ENCODE measurements at regions not wholly inside any gene's neighbourhood (a gene's known extent, or its start where the extent isn't known, plus 50 kb on each side); places are given as distances from the start of the nearest gene placed in this dataset.

DNA sequence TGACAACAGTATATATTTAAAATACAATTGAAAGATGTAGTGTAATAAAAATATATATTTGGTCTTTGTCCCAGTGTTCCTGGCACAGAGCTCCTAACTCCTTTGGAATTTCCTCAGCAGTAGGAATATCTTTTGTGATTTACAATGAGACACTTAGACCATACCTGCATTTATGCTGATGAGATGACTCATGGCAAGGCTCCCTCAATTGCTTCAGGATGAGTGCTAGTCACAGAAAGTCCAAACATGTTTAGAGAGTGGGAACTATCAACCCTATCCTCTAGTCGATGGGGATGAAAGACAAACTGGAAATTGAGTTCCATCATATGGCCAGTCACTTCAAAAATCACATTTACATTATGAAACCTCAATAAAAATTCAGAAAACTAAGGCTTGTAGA is 588.3 kb upstream of the LMCD1 start:
- DNase-seq, result no peak

DNA sequence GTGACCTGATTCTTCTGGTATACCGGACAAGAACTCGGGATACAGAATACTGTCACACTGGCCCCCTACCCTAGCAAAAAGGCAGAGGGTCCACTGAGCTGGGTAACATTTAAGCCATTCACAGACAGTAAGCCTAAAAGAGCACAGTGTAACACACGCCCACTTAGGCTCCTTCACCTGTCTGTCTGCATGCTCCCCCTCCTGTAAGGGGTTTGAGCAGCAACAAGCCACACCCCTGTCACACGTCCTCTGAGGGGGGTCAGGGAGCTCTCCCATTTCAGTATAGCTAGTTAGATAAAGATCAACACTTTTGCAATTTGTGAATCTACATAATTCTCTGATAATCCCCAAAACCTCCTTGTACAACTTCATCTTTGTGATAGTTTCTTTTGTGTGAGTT is 586.3 kb upstream of the LMCD1 start:
- DNase-seq, result no peak

DNA sequence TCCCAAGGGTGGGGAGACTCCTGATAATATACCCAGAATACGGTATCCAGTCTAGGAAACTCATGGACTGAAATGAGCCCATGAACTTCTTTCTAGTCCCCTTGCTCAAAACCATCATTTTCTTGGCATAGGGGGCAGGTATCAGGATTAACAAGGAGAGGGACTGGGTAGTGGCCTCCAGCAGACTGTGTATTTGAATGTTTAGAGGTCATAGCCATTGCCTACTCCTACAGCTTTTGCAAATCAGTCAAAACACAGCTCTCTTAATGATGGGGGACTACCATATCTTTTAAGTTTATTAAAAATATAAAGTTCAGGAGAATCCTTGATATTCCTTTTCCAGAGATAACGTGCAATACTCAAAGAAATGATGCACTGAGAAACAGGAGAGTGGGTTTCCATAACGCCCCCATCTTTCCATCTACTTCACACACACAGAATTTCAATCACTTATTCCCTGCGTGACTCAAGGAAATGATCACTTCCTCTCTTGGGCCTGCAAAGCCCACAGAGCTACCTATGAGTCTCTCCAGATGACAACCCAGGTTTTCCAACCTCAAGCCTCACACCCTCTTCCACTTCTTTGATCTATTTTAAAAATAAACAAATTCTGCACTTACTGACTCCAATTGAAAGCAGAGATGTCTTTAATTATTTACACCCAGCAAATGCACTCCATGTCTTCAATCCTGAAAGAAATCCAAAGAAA is 584.0 kb upstream of the LMCD1 start:
- no peak for DNase-seq

DNA sequence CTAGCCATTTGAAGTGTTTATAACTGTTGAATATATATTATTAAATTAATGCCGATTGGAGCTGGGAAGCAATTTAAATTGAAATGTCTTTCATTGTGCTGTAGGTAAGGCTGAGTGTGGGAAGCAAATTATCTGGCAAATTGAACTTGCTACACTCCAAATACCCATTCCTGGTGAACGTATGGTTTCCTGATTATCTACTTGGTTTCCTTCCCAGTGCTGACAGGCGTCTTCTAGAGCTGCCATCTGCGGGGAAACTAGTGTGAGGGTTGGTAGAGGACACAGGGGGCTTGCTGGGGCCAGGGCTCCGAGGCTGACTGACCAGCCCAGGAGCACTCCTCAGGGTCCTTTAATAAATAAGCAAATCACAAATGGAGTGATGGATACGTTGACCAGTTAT is 581.4 kb upstream of the LMCD1 start:
- no peak for DNase-seq

DNA sequence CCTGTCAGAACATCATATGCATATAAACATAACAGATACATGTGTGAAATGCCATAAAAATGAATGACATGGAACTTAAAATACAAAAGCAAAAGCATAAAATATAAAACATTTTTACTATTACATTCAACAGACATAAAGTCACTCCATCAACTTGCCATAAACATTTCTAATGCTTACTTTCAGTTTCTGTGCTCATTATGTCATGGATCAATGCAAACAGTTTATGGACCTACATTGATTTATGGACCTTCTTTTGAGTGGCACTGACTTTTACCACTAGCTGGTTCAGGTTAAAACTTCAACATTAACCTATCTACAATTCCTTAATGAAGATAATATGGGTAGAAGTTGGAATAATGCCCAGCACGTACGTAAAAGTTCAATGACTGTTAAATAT is 577.4 kb upstream of the LMCD1 start:
- no peak for DNase-seq

DNA sequence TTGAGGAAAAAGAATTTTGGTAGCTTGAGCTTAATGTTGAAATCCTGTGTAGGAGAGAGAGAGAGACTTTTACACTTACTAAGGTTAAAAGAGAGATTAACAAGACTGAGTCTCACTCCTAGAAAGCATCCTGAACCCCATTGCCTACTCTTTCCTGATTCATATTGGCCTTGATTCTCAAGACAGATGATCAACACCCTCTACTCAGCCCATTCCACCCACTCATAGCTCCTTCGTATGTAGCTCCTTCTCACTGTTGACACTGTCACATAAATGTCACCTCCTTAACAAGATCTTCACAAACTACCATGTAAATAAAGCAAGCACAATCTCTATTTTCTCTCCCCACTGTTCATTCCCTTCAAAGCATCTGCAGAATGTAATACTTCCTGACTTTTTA is 574.6 kb upstream of the LMCD1 start:
- no peak for DNase-seq

DNA sequence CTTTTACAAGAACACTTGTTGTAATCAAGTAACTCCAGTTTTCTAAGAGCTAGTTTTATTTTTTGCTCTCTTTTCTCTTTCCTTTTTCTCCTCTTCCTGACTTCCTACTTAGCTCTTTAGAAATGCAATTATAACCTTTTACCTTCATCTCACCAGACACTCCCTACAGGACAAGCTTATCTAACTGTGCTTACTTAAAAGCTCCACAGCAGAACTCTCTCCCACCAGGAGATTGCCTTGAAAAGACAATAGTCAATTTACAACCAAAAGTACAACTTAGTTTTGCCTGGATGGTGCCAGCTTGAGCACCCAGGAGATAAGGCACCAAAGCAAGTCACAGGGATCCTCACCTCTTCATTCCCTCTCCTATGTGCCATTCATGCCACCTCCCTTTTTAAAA is 573.8 kb upstream of the LMCD1 start:
- no peak for DNase-seq

DNA sequence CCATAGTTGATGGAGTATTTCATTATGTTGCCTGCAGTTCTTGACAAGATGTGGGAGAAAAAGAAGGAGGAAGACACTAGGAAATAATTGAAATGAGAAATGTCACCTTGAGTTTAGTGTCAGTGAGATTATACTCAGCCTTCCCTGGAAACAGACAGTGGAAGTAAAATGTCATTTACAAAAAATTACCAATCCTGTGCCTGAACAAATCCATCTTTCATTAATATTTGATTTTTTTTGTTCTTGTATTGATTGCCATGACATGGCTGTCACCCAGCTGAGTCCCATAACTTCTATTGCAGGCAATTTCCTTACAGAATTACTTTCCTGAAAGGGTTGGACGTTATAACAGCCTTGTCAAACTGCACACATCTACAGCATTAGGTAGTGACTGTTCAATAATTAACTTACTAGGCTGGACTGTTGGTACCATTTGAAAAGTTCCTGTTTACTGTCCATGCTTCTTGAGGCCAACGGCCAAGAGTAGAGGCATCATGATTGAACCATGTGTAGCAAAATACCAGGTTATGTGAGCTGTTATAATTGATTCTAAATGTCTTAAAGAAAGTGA is 572.2 kb upstream of the LMCD1 start:
- DNase-seq, result no peak

DNA sequence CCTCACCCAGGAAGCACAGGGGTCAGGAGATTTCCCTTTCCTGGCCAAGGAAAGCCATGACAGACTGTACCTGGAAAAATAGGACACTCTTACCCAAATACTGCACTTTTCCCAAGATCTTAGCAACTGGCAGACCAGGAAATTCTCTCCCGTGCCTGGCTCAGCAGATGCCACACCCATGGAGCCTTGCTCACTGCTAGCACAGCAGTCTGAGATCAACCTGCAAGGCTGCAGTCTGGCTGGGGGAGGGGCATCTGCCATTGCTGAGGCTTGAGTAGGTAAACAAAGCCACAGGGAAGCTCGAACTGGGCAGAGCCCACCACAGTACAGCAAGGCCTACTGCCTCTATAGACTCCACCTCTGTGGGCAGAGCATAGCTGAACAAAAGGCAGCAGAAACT is 567.3 kb upstream of the LMCD1 start:
- no peak for DNase-seq

DNA sequence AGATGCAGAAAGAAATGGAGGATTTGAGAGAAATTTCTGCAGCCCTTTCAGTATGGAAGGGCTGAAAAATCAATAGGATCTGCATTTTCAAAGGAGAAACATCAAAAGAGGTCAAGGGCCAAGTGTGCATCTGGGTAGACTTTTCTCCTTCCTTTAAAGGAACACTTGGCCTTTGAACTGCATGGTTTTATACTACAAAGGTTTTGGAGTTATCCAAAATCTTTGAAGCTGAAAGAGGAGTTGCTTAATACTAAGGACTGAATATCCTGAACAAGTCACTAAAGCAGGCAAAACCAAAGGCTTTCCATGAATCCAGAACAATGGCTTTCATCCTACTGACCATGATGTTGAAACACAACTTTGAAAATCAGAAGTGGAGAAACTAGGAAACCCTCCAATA is 553.7 kb upstream of the LMCD1 start:
- DNase-seq, result no peak

DNA sequence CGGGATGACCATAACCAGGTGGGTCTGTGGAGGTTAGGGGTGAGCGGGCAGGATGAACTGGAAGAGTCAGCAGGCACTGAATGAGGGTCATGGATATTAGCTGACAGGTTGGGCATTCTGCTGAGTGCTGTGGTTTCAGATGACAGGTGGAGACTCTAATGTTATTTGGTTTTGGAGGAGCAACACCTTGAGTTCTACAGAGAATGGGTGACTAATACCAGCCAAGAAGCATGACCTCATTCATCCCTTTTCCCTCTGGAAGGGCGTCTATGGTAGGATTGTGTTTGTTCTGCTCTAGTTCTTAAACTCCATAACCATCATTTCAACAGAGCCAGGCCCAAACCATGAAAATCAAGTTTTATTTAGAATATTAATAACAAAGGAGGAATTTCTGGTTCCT is 550.7 kb upstream of the LMCD1 start:
- DNase-seq, result no peak

DNA sequence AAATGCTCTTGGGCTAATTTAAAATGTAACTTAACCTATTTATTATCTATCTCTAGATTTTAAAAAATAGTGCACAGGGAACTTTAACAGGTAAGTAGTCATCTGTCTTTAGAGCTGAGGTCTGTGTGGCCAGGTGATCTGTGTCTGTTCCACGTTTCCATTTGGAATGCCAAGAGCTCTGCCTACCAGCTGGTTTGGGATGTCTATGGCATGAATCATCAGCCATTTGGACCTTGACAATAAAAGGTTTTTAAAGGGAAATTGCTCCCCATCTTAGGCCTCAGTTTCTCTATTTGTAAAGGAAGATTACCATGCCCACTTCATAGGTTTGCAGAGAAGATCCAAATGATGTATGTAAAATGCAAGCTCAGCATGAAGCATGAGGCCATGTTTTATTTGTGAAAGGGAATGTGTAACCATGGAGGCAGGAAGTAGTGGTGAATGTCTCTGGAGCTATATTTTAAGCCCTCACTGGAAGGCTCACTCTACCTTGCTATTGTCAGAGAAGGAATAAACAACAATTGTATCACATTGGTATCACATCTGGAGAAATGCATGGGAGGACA is 548.1 kb upstream of the LMCD1 start:
- DNase-seq, result no peak

DNA sequence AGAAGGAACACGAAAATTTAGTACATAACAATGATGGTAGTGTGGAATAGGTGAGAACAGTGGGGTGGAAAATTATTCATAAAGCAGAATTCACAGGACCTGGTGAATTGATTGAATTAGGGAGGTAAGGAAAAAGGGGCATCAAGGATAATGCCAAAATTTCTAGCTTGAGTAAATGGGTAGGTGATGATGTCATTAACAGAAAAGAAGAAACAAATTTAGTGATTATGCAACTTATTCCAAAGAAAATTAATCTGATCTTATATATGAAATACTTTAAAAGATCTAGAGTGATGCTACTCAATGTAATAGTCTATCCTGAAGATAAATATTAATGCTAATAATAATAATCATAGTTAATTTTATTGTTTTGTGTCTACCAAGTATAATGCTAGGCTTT is 544.6 kb upstream of the LMCD1 start:
- DNase-seq, result no peak

DNA sequence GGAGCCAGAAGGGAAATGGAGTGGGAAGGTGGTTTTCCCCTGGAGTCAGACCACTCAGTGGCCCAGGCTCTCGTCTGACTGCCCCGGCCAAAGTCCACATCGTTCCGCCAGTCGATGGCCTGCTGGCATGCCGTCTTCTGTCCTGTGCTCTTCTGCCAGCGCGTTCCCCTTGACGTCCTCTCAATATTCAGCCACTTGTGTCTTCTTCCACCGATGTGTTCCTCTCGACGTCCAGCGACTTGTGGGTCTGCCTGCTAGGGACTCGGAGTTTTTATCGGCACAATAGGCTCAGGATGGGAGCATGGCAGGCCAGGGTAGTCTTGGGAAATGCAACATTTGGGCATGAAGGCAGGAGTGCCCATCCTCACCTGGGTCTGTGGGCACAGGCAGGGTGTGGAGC is 542.5 kb upstream of the LMCD1 start:
- DNase-seq, result no peak

DNA sequence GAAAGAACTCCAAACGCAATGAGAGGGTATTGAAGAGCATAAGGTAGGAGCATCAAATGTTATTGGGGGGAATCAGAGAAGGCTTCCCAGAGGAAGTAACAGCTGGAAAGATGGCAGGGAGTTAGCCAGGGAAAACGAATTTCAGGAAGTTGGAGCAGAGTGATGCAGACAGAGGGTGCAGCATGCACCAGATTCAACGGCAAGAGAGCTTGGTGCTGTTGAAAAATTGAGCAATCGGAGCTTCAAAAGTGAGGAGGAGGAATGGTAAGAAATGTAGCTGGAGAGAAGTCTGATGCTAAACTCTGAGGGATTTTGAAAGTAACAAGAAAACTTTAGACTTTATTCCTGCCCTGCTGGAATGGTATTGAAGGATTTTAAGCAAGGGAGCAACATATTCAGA is 541.0 kb upstream of the LMCD1 start:
- peak in 1 of 56 donors; percentile 1 for DNase-seq

DNA sequence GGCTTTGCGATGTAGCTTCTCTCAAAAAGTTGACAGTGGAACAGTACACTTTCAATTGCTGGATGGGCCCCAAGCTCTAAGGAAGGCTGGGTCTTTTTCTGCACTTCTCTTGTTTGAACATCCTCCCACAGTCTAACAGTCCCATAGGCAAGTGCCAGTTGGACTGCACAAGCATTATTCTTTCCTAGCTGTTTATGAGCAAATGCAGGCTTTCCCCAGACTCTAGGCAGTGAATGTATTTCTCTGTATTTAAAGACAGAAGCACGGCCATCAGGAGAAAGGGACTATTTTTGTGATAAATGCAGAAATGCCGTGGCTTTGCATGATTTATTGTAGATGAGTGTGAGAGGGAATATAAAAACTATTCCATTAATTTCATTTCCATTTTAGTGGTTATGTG is 539.3 kb upstream of the LMCD1 start:
- DNase-seq, result peak in 1 of 56 donors; percentile 4

DNA sequence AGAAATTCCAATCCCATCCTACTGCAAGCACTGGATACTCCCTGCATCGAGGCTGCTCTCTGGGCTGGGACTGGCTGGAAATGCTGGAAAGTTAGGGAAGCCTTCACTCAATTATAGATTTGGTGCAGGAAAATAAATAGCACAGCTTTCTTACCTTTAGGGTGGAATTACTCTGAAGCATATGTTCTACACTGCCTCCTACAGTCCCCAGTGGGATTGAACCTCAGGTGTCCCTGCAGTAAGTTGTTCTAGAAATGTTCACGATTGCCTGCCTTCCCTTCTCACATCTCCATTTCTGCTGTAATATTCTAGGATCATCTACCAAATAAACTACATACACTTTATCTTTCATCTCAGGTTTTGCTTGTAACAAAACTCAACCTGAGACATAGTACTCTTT is 536.7 kb upstream of the LMCD1 start:
- DNase-seq, result no peak

DNA sequence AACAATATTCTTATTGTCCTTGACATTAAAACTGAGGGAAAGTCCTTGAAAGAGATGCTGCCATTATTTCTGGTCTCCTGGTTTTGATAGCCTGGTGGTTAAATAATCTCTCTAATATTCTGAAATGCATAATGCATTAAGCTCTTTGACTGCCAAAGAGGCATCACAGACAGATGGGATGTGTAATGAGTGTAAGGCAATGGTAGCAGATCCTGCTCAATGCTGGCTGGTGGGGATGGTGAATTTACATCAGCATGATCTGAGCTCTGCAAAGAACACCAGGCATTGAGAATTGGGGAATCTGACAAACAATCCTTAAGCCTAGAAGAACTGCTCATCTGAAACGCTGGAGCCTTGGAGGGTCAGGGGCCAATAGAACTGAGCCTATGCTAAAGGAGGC is 528.6 kb upstream of the LMCD1 start:
- DNase-seq, result no peak

DNA sequence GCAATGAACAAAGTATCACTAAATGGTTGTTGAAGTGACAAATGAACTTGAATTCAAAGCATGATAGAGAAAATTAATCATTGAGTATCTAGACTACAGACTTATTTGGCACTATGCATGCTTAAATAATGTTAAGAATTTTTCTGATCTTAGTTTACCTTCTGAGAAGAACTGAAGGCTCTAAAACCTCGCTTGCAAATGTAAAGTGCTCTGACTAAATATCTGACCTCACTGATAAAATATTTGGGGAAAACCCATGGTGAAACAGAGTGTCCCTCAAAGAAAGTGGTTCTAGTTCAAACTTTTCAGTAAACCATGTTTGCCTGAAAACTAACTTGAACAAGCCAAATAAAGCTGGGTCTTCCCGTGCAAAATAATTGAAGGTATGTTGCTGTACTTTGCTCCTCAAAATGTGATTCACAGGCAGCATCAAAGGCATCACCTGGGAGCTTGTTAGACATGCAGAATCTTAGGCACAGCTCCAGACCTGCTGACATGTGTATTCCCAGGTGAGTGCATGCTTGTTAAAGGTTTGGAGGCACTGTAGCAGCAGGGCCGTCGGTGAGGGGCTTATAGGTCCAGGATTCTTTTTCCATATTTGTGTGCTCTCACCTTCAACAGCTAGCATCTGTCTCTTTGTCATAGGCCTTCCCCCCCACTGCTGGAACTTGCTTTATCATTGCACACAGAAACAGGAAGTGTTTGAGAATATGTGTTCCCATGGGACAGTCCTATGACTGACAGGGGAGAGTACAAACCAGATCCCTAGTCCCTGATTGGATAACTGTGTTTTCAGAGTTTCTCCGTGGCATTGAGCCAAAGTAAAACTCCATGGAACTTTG is 524.2 kb upstream of the LMCD1 start:
- peak in 2 of 56 donors; percentile 40 to 65 for DNase-seq

DNA sequence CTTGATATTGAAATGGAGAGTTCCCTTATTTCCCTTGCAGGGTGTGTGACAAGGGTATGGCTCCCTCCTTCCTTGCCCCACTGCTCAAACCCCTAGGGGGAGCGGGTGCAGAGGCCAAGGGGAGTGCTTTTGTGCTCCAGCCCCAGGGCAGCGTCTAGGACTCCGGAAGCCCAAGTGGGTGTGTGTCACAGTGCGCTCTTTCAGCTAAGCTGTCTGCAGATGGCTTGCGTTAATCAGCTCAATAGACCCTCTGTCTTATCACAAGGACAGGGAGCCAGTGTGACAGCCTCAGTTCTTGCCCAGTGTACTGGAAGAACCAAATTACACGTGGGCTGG is 523.6 kb upstream of the LMCD1 start:
- peak in 52 of 56 donors; percentile 3 to 79 (median 53) for DNase-seq

DNA sequence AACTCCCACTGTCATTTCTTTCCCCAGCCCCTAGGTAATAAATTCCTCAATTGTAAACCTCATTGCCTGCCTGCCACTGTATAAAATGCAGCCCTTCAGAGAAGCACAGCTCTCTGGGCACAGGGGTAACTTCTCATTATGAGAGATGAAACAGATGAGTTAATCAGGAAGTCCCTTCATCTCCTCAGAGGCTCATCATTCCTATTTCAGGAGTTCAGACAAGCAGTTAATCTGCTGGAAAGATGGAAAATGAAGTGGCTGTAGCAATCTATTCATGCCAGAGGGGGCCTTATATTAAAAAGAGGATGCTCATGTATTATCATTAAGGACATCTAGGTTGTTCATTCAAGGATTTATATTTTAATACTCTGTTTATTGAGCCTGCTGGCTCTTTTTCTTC is 519.5 kb upstream of the LMCD1 start:
- DNase-seq, result no peak

DNA sequence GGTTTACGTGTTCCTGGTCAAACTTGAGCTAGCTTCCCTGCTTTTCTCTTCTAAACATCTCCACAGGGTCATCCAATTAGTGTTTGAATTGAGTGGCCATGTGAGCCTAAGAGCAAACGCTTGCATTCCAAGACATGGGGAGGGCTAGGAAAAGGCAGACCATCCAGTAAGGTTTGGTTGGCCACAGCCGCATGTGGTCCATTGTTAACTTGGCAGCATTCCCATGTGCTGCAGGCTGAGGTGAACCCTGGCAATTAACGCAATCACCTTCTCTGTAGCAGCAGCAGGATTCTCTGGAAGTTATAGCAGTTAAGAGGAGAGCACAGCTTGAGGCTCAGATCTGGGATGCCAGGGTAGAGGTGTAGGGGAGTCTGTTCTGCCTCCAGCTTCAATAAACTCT is 502.2 kb upstream of the LMCD1 start:
- DNase-seq, result no peak

DNA sequence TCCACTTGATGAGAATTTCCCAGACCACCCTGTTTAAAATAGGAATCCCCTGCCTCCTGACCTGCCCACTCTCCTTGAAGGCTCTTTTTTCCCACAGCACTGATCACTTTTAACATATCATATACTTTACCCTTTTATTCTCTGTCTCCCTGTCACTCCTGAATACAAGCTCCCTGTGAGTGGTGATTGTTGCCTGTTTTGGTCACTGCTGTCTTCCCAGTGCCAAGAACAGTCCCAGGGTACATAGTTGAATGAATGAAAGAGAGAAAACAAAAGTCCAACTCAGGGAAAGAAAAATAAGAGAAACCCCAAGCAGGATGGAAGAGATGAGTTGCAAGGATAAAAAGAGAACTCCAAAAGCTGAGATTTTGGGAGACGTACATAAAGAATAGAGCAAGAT is 500.3 kb upstream of the LMCD1 start:
- DNase-seq, result no peak
